ENCODE measurements at regions not wholly inside any gene's neighbourhood (a gene's known extent, or its start where the extent isn't known, plus 50 kb on each side); places are given as distances from the start of the nearest gene placed in this dataset.

GRCh38 chr1:67898033-67898726 lies 64.9 kb upstream of the GNG12 start:
- H3K9me3 Mint-ChIP-seq (ENCODE audit: unreplicated experiment), result no peaks in the 10 kb centered on the region
- TF ChIP-seq, protein P1, sequence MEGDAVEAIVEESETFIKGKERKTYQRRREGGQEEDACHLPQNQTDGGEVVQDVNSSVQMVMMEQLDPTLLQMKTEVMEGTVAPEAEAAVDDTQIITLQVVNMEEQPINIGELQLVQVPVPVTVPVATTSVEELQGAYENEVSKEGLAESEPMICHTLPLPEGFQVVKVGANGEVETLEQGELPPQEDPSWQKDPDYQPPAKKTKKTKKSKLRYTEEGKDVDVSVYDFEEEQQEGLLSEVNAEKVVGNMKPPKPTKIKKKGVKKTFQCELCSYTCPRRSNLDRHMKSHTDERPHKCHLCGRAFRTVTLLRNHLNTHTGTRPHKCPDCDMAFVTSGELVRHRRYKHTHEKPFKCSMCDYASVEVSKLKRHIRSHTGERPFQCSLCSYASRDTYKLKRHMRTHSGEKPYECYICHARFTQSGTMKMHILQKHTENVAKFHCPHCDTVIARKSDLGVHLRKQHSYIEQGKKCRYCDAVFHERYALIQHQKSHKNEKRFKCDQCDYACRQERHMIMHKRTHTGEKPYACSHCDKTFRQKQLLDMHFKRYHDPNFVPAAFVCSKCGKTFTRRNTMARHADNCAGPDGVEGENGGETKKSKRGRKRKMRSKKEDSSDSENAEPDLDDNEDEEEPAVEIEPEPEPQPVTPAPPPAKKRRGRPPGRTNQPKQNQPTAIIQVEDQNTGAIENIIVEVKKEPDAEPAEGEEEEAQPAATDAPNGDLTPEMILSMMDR (IDR thresholded peaks at IDR 0.05; ENCODE audit: unreplicated experiment), result no peak
- BruUV-seq (replicated peaks), result no TSS peak
- intact Hi-C loops (cut with micrococcal nuclease), result no loop called here
- no peak overlapping the region for H3K27ac Mint-ChIP-seq (ENCODE audit: low read depth, unreplicated experiment)
- ChIA-PET POLR2A (no interaction called here), CTCF (no interaction called here)
- peaks cover 9% of the 10 kb centered on the region for H3K4me1 Mint-ChIP-seq (ENCODE audit: insufficient read depth, unreplicated experiment)
- H3K4me3 Mint-ChIP-seq (ENCODE audit: unreplicated experiment), result no peak overlapping the region
- H3K27me3 Mint-ChIP-seq (ENCODE audit: insufficient read depth, unreplicated experiment), result no peaks in the 10 kb centered on the region
- H3K36me3 Mint-ChIP-seq (ENCODE audit: insufficient read depth, unreplicated experiment), result no peaks in the 10 kb centered on the region
- no peak for DNase-seq (ENCODE audit: unreplicated experiment)

DNA sequence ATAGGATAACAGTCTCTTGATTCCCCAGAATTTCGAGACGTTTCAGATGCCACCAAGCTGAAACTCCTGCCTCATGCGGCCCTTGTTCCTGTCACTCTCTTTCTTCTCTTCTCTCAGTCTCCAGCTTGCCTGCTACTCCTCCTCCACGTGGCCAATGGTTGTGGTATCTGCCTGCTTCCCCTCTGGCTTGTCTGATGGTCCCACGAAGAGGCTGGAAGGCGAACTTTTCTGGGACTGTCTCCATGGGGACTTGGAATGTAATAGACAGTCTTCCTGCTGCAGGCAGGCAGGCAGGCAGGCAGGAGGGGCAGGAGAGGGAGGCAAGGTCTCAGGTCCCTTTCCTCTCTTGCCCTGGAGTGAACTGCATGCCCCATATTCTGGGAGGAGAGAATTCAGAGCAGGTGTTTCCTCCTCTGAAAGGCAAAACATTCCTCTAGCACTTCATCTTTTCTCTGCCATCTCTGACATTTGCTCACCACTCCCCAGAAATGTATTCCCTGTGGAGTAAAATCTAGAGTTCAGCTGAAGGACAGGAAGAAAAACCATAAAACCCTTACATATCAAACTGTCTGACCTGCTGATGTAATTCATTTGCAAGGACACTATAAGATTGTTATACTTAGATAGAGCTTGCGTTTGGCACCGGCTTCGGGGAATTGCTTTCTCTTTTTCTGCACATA lies 64.1 kb upstream of the GNG12 start:
- H3K36me3 Mint-ChIP-seq (ENCODE audit: insufficient read depth, unreplicated experiment), result no peaks in the 10 kb centered on the region
- no peaks in the 10 kb centered on the region for H3K27me3 Mint-ChIP-seq (ENCODE audit: insufficient read depth, unreplicated experiment)
- CTCF ChIA-PET, result no interaction called here
- DNase-seq (ENCODE audit: unreplicated experiment), result no peak
- intact Hi-C loops (cut with micrococcal nuclease), result no loop called here
- peaks cover 9% of the 10 kb centered on the region for H3K4me1 Mint-ChIP-seq (ENCODE audit: insufficient read depth, unreplicated experiment)
- POLR2A ChIA-PET, result no interaction called here
- TF ChIP-seq, protein P1 (IDR thresholded peaks at IDR 0.05; ENCODE audit: unreplicated experiment), result no peak
- H3K27ac Mint-ChIP-seq (ENCODE audit: low read depth, unreplicated experiment), result no peak overlapping the region
- no peaks in the 10 kb centered on the region for H3K9me3 Mint-ChIP-seq (ENCODE audit: unreplicated experiment)
- no TSS peak for BruUV-seq (replicated peaks)
- no peak overlapping the region for H3K4me3 Mint-ChIP-seq (ENCODE audit: unreplicated experiment)

GRCh38 chr1:67896826-67897225 lies 63.6 kb upstream of the GNG12 start:
- Mint-ChIP-seq H3K27me3 (ENCODE audit: insufficient read depth, unreplicated experiment) (no peaks in the 10 kb centered on the region), H3K9me3 (ENCODE audit: unreplicated experiment) (no peaks in the 10 kb centered on the region), H3K36me3 (ENCODE audit: insufficient read depth, unreplicated experiment) (no peaks in the 10 kb centered on the region), H3K27ac (ENCODE audit: low read depth, unreplicated experiment) (no peak overlapping the region), H3K4me3 (ENCODE audit: unreplicated experiment) (no peak overlapping the region), H3K4me1 (ENCODE audit: insufficient read depth, unreplicated experiment) (peaks cover 9% of the 10 kb centered on the region)
- ChIA-PET CTCF (no interaction called here), POLR2A (no interaction called here)
- intact Hi-C loops (cut with micrococcal nuclease), result no loop called here
- no TSS peak for BruUV-seq (replicated peaks)
- TF ChIP-seq, protein P1 (IDR thresholded peaks at IDR 0.05; ENCODE audit: unreplicated experiment), result no peak
- no peak for DNase-seq (ENCODE audit: unreplicated experiment)

DNA sequence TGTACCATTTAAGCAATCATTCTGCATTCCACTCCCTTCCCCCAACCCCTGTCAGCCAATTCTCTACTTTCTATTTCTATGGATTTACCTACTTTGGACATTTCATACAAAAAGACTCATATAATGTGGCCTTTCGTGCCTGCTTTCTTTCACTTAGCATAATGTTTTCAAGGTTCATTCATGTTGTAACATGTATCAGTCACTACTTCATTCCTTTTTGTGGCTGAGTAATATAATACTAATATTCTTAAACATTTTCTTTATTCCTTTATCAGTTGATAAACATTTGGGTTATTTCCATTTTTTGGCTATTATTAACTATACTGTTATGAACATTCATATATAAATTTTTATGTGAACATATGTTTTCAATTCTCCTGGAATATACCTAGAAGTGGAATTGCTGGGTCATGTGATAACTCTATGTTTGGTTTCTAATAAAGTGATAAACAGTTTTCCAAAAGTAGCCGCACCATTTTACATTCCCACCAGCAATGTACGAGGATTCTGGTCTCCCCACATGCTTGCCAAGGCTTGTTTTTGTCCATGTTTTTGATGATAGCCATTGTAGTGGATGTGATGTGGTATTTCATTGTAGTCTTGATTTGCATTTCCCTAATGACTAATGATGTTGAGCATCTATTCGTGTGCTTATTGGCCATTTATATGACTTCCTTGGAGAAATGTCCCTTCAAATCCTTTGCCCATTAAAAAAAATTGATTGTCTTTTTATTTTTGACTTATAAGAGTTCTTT lies 61.9 kb upstream of the GNG12 start:
- POLR2A ChIA-PET, result no interaction called here
- TF ChIP-seq, protein P1 (IDR thresholded peaks at IDR 0.05; ENCODE audit: unreplicated experiment), result no peak
- BruUV-seq (replicated peaks), result no TSS peak
- intact Hi-C loops (cut with micrococcal nuclease), result no loop called here
- CTCF ChIA-PET, result no interaction called here
- Mint-ChIP-seq H3K27ac (ENCODE audit: low read depth, unreplicated experiment) (no peak overlapping the region), H3K4me3 (ENCODE audit: unreplicated experiment) (no peak overlapping the region), H3K36me3 (ENCODE audit: insufficient read depth, unreplicated experiment) (no peaks in the 10 kb centered on the region), H3K27me3 (ENCODE audit: insufficient read depth, unreplicated experiment) (no peaks in the 10 kb centered on the region), H3K4me1 (ENCODE audit: insufficient read depth, unreplicated experiment) (peaks cover 9% of the 10 kb centered on the region), H3K9me3 (ENCODE audit: unreplicated experiment) (no peaks in the 10 kb centered on the region)
- no peak for DNase-seq (ENCODE audit: unreplicated experiment)

Measured in MCF 10A (cell line).